ENCODE measurements at regions not wholly inside any gene's neighbourhood (a gene's known extent, or its start where the extent isn't known, plus 50 kb on each side); places are given as distances from the start of the nearest gene placed in this dataset.

DNA sequence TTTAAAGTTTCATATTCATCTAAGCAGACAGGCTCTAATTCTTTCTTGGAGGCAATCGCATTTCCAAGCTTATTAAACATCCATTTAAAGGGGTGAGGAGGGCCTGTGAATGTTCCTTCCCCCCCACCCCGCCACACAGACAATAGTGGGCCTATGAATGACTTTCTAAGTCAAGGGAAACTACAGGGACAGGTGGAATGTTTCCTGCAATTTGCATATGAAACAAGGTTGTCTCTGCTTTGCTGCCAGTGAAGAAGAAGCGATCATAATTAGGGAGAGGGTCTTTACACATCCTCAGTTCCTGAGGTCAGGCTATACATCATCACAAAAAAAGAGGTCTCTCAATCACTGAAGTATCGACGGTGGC, 127.9 kb upstream of the OPCML start:
- TF ChIP-seq, protein P1, sequence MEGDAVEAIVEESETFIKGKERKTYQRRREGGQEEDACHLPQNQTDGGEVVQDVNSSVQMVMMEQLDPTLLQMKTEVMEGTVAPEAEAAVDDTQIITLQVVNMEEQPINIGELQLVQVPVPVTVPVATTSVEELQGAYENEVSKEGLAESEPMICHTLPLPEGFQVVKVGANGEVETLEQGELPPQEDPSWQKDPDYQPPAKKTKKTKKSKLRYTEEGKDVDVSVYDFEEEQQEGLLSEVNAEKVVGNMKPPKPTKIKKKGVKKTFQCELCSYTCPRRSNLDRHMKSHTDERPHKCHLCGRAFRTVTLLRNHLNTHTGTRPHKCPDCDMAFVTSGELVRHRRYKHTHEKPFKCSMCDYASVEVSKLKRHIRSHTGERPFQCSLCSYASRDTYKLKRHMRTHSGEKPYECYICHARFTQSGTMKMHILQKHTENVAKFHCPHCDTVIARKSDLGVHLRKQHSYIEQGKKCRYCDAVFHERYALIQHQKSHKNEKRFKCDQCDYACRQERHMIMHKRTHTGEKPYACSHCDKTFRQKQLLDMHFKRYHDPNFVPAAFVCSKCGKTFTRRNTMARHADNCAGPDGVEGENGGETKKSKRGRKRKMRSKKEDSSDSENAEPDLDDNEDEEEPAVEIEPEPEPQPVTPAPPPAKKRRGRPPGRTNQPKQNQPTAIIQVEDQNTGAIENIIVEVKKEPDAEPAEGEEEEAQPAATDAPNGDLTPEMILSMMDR (conservative IDR thresholded peaks at IDR 0.05), result no peak
- no peak overlapping the region for H3K27ac ChIP-seq

GRCh38 chr11:133659538-133660201, 127.4 kb upstream of the OPCML start:
- TF ChIP-seq, protein P1 (conservative IDR thresholded peaks at IDR 0.05), result no peak
- no peak overlapping the region for H3K27ac ChIP-seq

- TF ChIP-seq, protein P1 (conservative IDR thresholded peaks at IDR 0.05), result no peak
These were observed 124.8 kb upstream of the OPCML start for GRCh38 chr11:133657054-133657453.

GRCh38 chr11:133656082-133656635, 123.9 kb upstream of the OPCML start:
- H3K27ac ChIP-seq, result no peak overlapping the region
- TF ChIP-seq, protein P1 (conservative IDR thresholded peaks at IDR 0.05), result no peak

More at GRCh38 chr11:133657054-133657453, 124.8 kb upstream of the OPCML start:
- H3K27ac ChIP-seq, result no peak overlapping the region

DNA sequence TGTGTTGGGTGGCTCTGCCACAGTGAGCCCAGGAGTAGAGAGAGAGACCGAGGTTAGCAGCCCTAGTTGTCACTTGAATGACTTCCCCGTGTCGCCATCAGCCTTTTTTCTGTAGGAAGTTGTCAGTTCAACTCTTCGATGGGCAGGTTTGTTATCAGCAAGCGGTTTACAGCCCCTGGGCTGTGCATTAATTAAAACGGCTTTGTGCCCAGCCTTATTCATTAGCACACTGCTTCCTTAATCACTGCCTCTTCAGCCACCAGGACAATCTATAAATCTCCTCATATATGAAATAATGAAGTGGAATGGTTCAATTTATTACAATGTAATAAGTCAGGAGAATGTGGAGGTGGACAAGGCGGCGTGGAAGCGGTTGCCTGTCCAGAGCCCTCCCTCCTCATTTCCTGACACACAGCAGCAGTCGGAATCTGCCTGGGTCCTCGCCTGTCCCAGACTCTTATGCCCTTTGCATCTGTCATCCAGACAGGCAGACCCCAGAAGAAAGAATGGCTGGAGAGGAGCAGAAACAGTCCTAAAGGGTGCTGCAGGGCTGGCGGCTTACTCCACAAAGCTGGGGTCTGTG, 122.4 kb upstream of the OPCML start:
- H3K27ac ChIP-seq, result no peak overlapping the region

GRCh38 chr11:133653336-133653735, 121.0 kb upstream of the OPCML start:
- TF ChIP-seq, protein P1 (conservative IDR thresholded peaks at IDR 0.05), result no peak
- no peak overlapping the region; the same call in 1 of the 2 replicates for H3K27ac ChIP-seq

More for the DNA sequence above, 122.4 kb upstream of the OPCML start:
- TF ChIP-seq, protein P1 (conservative IDR thresholded peaks at IDR 0.05), result no peak

- no peak overlapping the region for H3K27ac ChIP-seq
- TF ChIP-seq, protein P1 (conservative IDR thresholded peaks at IDR 0.05), result no peak
These were observed 117.8 kb upstream of the OPCML start for GRCh38 chr11:133650082-133650481.
